ENCODE measurements at regions not wholly inside any gene's neighbourhood (a gene's known extent, or its start where the extent isn't known, plus 50 kb on each side); places are given as distances from the start of the nearest gene placed in this dataset.

- Histone ChIP-seq H3K4me3 (replicated peaks in 1 of 3) (no peak overlapping the region), H3K27me3 (no peaks in the 10 kb centered on the region), H3K9me3 (no peaks in the 10 kb centered on the region), H3K4me1 (no peaks in the 10 kb centered on the region), H3K36me3 (no peaks in the 10 kb centered on the region), H3K27ac (no peak overlapping the region)
- WGBS, 2 donors: 38 to 52% methylated on average over 2 of the region's 2 CpGs
- no peak for TF ChIP-seq CTCF (IDR thresholded peaks at IDR 0.05)
- TF ChIP-seq POLR2A (IDR thresholded peaks at IDR 0.05): no peak
- DNase-seq: no peak
- intact Hi-C loops (cut with DNase I): no loop called here
These were observed 296.8 kb downstream of the WDR72 start for GRCh38 chr15:53462651-53463050.

- WGBS, 2 donors: 93 to 97% methylated on average over 3 of the region's 3 CpGs
- Histone ChIP-seq H3K27me3 (no peaks in the 10 kb centered on the region), H3K36me3 (no peaks in the 10 kb centered on the region), H3K4me3 (replicated peaks in 1 of 3) (no peak overlapping the region), H3K4me1 (no peaks in the 10 kb centered on the region), H3K9me3 (no peaks in the 10 kb centered on the region), H3K27ac (no peak overlapping the region)
- no peak for DNase-seq
- no peak for TF ChIP-seq CTCF (IDR thresholded peaks at IDR 0.05)
- TF ChIP-seq POLR2A (IDR thresholded peaks at IDR 0.05): no peak
- intact Hi-C loops (cut with DNase I): no loop called here
These were observed 297.8 kb downstream of the WDR72 start for GRCh38 chr15:53461677-53462076.

DNA sequence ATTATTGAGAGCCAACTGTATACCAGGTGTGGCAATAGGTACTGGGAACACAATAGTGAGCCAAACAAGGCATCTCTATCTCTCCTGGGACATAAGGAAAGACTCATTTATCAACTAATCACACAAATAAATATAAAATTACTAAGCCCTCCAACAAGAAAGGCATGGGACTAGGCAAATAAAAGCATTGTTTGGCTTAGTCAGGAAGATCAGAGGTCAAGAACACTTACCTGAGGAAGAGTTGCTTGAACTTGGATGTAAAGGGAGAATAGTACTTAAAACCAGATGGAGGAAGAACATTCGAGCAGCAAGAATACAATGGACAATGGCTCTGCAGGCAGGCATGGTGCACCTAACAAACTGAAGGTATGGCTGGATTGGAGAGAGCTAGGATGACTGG, 300.7 kb downstream of the WDR72 start:
- WGBS, 2 donors: 54 to 61% methylated on average over 1 of the region's 1 CpG
- Histone ChIP-seq H3K27me3 (no peaks in the 10 kb centered on the region), H3K4me3 (replicated peaks in 1 of 3) (no peak overlapping the region), H3K27ac (no peak overlapping the region), H3K36me3 (no peaks in the 10 kb centered on the region), H3K9me3 (no peaks in the 10 kb centered on the region), H3K4me1 (no peaks in the 10 kb centered on the region)
- TF ChIP-seq CTCF (IDR thresholded peaks at IDR 0.05): no peak
- intact Hi-C loops (cut with DNase I): no loop called here
- DNase-seq: no peak

- no peaks in the 10 kb centered on the region for H3K27me3 ChIP-seq
- no peaks in the 10 kb centered on the region for H3K9me3 ChIP-seq
- 78 to 80% methylated on average over 3 of the region's 3 CpGs for whole genome bisulfite sequencing, 2 donors
- no peaks in the 10 kb centered on the region for H3K4me1 ChIP-seq
- H3K36me3 ChIP-seq: no peaks in the 10 kb centered on the region
- no peak overlapping the region for H3K4me3 ChIP-seq (replicated peaks in 1 of 3)
- H3K27ac ChIP-seq: no peak overlapping the region
- intact Hi-C loops (cut with DNase I): no loop called here
- DNase-seq: no peak
- no peak for TF ChIP-seq POLR2A (IDR thresholded peaks at IDR 0.05)
- no peak for TF ChIP-seq CTCF (IDR thresholded peaks at IDR 0.05)
These were observed 302.0 kb downstream of the WDR72 start for GRCh38 chr15:53457479-53457878.

GRCh38 chr15:53454843-53455721, 304.4 kb downstream of the WDR72 start:
- Histone ChIP-seq H3K4me1 (no peaks in the 10 kb centered on the region), H3K36me3 (no peaks in the 10 kb centered on the region), H3K27ac (no peak overlapping the region), H3K27me3 (no peaks in the 10 kb centered on the region), H3K4me3 (replicated peaks in 1 of 3) (no peak overlapping the region), H3K9me3 (no peaks in the 10 kb centered on the region)
- intact Hi-C loops (cut with DNase I): no loop called here
- TF ChIP-seq CTCF (IDR thresholded peaks at IDR 0.05) (no peak), POLR2A (IDR thresholded peaks at IDR 0.05) (no peak)
- WGBS, 2 donors: 75 to 77% methylated on average over 8 of the region's 8 CpGs
- no peak for DNase-seq
